K562 (cell line): ENCODE measurements at regions not wholly inside any gene's neighbourhood (a gene's known extent, or its start where the extent isn't known, plus 50 kb on each side); places are given as distances from the start of the nearest gene placed in this dataset.

Source experiments
- MXI1 ChIP-seq: IDR thresholded peaks from 2 replicates; pipeline ENCODE4 v1.6.1; 2011; ENCODE audit warnings: low read depth, mild to moderate bottlenecking, improper control_type of control experiment, low read length
- NR2F6 ChIP-seq: fragments of 450-650 bp; formaldehyde crosslinking; IDR thresholded peaks from 2 replicates; pipeline ENCODE4 v1.4.0; 2020; ENCODE audit warnings: mild to moderate bottlenecking

DNA sequence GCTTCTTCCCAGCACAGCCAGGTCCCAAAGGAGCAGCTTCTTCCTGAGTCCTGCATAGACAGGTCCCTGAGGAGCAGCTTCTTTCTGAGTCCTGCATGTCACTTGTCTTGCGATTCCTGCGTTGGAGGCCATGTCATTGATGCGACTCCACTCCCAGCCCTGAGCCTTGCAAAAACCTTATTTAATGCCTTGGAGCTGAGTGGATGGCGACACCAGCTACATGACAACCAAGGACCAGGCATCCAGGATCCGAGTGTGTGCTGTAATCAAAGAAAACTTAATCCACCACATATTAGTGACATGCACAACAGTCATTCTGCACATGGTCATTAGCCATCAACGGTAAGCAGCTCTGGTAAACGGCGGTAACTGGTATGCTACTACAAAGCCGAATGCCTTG, 315.8 kb downstream of the TEX29 start:
- TF ChIP-seq NR2F6 (CRISPR knock-in tag) (no peak), MXI1 (no peak)
